Muscle of back (tissue), 3 donors: ENCODE measurements at regions not wholly inside any gene's neighbourhood (a gene's known extent, or its start where the extent isn't known, plus 50 kb on each side); places are given as distances from the start of the nearest gene placed in this dataset.
"Not testable (repeated sequence)": the region's sequence is repeated elsewhere in the genome, so short reads cannot be mapped to it uniquely, and the experiment has no call there.

Experiments used
- DNase-seq, 3 donors: peaks; one replicate each; pipeline versions ENCODE4 v3.0.0 to v3.0.0-alpha.2; 2013

- DNase-seq, result no peak
These were observed 1210.1 kb upstream of the SPRY2 start for GRCh38 chr13:81551036-81551435.

- DNase-seq, result not testable (repeated sequence)
These were observed 1205.4 kb upstream of the SPRY2 start for GRCh38 chr13:81546294-81546693.

GRCh38 chr13:81540777-81541176 is 1199.9 kb upstream of the SPRY2 start:
- peak in 2 of 3 donors; percentile 25 to 27 for DNase-seq

DNA sequence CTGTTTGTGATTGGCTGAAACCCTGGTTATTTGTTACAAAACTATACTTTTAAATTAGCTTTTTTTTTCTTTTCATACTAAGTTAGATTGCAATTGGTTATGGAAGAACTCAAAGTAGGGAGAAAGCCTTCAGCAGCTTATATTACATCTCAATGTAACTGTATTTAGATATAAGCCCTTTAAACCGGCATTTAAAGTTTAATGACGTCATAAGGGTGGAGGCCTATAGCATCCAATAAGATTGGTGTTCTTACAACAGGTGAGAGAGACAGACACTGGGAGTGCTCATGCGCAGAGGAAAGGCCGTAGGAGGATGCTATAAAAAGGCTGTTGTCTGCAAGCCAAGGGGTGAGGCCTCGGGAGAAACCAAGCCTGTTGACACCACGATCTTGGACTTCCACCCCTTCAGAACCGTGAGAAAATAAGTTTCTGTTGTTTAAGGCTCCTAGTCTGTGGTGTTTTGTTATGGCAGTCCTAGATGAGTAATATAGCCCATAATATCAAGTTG is 1198.8 kb upstream of the SPRY2 start:
- no peak for DNase-seq

DNA sequence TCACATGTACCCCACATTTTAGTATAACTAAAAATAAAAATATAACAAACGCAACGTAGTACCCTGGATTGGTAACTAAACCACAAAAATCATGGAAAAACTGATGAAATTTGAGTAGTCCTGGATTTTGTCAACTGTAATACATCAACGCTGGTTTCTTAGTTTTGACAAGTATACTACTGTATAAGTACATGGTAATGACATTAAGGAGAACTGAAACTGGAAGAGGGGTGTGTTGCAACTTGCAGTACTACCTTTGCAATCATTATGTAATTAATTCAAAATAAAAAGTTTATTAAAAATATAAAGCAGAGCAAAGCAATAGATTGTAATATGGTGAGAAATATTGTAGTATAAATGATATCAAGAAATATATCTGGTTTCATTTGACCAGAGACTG is 1158.0 kb upstream of the SPRY2 start:
- no peak for DNase-seq

- no peak for DNase-seq
These were observed 1152.2 kb upstream of the SPRY2 start for GRCh38 chr13:81493144-81493543.

- no peak for DNase-seq
These were observed 1151.5 kb upstream of the SPRY2 start for GRCh38 chr13:81492449-81492848.

DNA sequence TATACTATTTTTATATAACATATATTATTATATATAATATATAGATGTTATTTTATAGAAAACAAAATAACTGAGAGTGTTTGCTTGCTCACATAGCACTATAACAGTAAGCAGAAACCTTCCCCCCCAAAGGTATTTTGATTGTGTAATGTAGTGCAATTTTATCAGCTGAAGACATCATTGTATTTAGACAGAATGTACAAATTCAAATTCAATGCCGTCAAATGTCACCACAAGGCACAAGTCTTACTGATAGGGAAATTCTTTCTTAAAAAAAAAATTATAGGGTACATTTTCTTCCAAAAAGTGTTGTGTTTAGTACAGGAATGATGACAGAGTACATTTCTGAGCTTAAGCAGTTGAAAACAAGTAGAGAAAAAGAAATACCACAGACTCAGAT is 1147.1 kb upstream of the SPRY2 start:
- DNase-seq, result no peak

- no peak for DNase-seq
These were observed 1146.2 kb upstream of the SPRY2 start for GRCh38 chr13:81487151-81487550.

GRCh38 chr13:81480634-81481033 is 1139.7 kb upstream of the SPRY2 start:
- DNase-seq, result peak in 1 of 3 donors; percentile 3

DNA sequence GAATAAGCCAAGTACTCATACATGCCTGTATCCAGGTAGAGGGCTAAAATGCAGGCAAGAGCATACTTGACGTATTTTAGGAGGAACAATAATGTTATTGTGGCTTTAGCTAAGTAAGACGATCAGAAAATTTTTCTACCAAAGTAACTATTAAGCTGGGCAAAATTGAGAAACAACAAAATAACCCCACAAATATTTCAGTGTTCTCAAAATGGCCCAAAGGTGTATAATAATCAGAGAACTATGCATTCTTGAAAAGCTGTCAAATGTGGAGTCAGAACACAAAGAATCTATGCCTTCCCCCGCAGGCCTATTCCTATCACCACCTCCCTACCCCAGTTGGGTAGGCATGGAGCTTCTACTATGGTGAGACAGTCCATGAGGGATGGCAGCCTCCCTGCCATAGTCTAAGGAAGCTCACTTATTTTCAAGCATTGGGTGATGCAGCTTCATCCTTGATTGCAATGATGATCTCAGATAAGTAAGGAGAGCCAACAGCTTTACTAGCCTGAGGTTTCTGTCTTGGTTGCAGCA is 1132.5 kb upstream of the SPRY2 start:
- no peak for DNase-seq

DNA sequence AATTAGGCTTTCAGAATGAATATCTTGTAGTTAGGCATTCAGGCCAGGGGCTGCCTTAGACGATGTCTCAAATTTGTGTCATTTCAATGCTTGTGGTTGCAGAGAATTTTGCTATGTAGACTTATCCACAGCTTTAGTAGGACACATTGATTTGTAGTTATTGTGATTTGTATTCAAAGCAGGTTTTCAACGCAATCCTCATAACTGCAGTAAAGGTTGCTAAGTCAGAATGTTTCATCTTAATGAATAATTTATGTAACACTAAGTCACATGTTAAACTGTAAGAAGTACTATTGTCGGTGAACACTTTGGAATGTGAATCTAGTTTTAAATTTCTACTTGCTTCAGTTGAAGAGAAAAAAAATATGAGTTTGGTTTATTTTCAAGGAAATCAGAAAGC is 1117.2 kb upstream of the SPRY2 start:
- no peak for DNase-seq

DNA sequence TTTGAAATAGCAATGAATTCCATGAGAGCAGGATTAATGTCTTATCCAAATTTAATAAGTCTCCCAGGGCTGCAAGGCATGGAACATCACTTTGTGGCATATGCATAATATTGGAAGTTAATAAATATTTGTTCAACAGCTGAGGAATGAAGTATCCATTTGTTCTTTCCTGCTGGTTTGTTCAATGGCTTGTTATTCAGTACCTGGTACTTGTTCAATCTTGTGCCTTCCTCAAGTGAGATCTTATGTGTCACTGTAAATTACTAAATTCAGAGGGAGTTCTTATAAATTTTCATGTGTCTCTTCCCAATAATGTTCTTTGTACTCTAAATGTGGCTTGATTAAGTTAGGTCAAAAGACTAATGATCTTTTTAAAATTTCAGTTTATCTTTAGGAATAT is 1105.5 kb upstream of the SPRY2 start:
- DNase-seq, result no peak

- no peak for DNase-seq
These were observed 1102.0 kb upstream of the SPRY2 start for GRCh38 chr13:81442904-81443303.

GRCh38 chr13:81425286-81425685 is 1084.4 kb upstream of the SPRY2 start:
- DNase-seq, result no peak

DNA sequence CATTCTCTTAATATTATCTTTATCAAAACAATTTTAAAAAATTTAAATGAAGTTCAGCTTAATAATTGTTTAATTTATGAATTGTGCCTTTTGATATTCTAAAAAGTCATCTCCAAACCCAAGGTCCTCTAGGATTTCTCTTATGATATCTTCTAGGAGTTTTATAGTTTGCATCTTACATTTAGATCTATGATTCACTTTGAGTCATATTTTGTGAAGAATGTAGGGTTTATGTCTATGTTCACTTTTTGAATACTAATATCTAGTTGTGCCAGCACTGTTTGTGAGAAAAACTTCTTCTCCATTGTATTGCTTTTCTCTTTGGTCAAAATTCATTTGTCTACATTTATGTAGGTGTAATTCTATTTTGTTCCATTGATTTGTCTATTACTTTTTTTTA is 1068.4 kb upstream of the SPRY2 start:
- no peak for DNase-seq

GRCh38 chr13:81408647-81409046 is 1067.7 kb upstream of the SPRY2 start:
- DNase-seq, result no peak

GRCh38 chr13:81406639-81407292 is 1065.8 kb upstream of the SPRY2 start:
- DNase-seq, result no peak

DNA sequence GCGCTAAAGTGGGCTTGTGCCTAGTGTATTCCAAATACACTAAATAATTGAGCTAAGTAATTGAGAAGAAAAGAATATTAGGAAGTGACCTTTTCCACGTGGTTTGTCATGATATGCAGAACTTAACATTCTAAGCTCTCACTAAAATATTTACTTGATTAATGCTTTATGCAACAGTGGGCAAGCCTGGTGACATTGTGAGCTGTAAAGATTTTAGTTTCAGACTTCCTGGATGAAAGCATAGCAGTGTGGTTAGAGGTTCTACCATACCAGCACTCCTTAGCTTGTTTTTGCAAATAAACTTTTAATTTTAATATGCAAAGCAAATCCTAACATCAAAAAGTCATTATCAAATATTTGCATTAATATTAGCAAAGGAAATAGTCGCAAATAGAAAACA is 1065.1 kb upstream of the SPRY2 start:
- DNase-seq, result no peak

- no peak for DNase-seq
These were observed 1055.3 kb upstream of the SPRY2 start for GRCh38 chr13:81396192-81396591.

DNA sequence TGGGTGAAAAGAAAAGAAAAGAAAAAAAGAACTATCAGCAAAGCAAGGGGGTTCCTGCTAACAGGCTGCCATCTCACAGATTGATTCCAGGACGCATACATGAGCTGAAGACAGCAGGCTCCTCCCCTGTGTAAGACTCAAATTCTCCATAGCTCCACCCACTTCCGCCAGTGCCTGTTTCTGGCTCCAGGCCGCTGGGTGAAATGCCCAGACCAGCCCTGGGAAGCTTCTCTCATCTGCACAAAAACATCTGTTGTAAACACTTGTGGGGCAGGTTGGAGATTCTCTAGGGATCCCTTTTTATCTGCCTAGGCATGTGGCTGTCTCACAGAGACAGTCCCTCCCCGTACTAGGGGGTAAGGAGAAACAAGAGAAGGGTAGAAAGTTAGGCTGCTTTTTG is 1054.4 kb upstream of the SPRY2 start:
- peak in 2 of 3 donors; percentile 0 to 9 for DNase-seq

DNA sequence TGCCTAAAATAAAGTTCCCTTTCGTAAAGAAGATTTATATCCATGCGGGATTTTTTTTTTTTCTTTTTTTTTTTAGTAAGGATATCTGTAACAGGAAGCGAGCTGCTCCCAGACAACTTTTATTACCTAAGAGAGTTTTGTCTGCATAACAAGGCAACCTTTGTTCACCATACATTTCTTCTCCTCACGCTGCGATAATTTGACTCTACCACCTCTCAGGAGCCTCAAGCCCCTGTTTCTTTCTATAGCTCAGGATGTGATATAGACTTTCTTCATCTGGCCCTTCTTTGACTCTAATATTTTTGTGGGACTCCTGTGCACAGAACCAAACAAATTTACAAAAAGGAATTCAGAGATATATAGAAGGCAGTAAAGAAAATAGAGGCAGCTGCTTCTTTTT is 1053.7 kb upstream of the SPRY2 start:
- no peak for DNase-seq

- DNase-seq, result no peak
These were observed 1052.8 kb upstream of the SPRY2 start for GRCh38 chr13:81393721-81394120.

- no peak for DNase-seq
These were observed 1052.2 kb upstream of the SPRY2 start for GRCh38 chr13:81393110-81393509.
